CD14-positive monocyte (primary cell): ENCODE measurements at regions not wholly inside any gene's neighbourhood (a gene's known extent, or its start where the extent isn't known, plus 50 kb on each side); places are given as distances from the start of the nearest gene placed in this dataset.
A peak's percentile ranks its signal among the peaks of the same experiment; 100 is the strongest.

Experiments
- DNase-seq, 3 donors: peaks; one replicate each; pipeline ENCODE4 v3.0.0-alpha.2; 2011 to 2022
- H2AFZ ChIP-seq: 2 replicates; pipeline ENCODE4 v1.6.0; 2012; ENCODE audit warnings: mild to moderate bottlenecking, low read depth, low read length, inconsistent platforms; ENCODE audit not compliant: insufficient read depth, poor library complexity, severe bottlenecking
- H3K27ac ChIP-seq, 2 donors: 1 replicate in 1 of 2; 2 replicates in 1 of 2; pipeline ENCODE4 v1.5.1; 2012 to 2013; ENCODE audit warnings: low read length in 2 of 2, control low read depth in 1 of 2, inconsistent platforms in 1 of 2, low read depth in 1 of 2, mild to moderate bottlenecking in 1 of 2
- H3K27me3 ChIP-seq, 2 donors: one replicate each; pipeline versions ENCODE4 v1.6.0 to v1.6.1; 2011 to 2013; ENCODE audit warnings: low read length in 2 of 2; ENCODE audit not compliant: control insufficient read depth in 2 of 2, insufficient read depth in 2 of 2
- H3K36me3 ChIP-seq, 2 donors: replicated peaks in 1 of 2; 1 replicate in 1 of 2; 2 replicates in 1 of 2; pipeline versions ENCODE4 v1.5.1 to v1.6.1; 2012 to 2013; ENCODE audit warnings: low read length in 2 of 2, control low read depth in 1 of 2, inconsistent platforms in 1 of 2, mild to moderate bottlenecking in 1 of 2; ENCODE audit not compliant: insufficient read depth in 2 of 2, control insufficient read depth in 1 of 2
- H3K4me1 ChIP-seq, 2 donors: 1 replicate in 1 of 2; 2 replicates in 1 of 2; pipeline versions ENCODE4 v1.5.1 to v1.6.1; 2012 to 2013; ENCODE audit warnings: low read length in 2 of 2, control low read depth in 1 of 2, inconsistent platforms in 1 of 2, mild to moderate bottlenecking in 1 of 2, moderate library complexity in 1 of 2; ENCODE audit not compliant: insufficient read depth in 2 of 2, control insufficient read depth in 1 of 2
- H3K4me2 ChIP-seq: replicated peaks from 2 replicates; pipeline ENCODE3; 2012; ENCODE audit warnings: low read length, moderate library complexity, mild to moderate bottlenecking; ENCODE audit not compliant: poor library complexity, severe bottlenecking; ENCODE audit errors: extremely low read depth
- H3K4me3 ChIP-seq, 3 experiments: fragments of 200-600 bp in 1 of 3; sonication (generic) in 1 of 3; replicated peaks in 1 of 3; 1 replicate in 2 of 3; 2 replicates in 1 of 3; pipeline ENCODE4 v1.5.1; 2011 to 2013; ENCODE audit warnings: low read length in 3 of 3, mild to moderate bottlenecking in 3 of 3, control low read depth in 2 of 3, low read depth in 2 of 3, inconsistent platforms in 1 of 3, moderate library complexity in 1 of 3
- H3K79me2 ChIP-seq: 2 replicates; pipeline ENCODE4 v1.6.0; 2012; ENCODE audit warnings: mild to moderate bottlenecking, control low read depth, inconsistent platforms, low read length, moderate library complexity; ENCODE audit not compliant: insufficient read depth
- H3K9ac ChIP-seq: 2 replicates; pipeline ENCODE4 v1.6.0; 2017; ENCODE audit warnings: low read length, mild to moderate bottlenecking; ENCODE audit not compliant: insufficient read depth, poor library complexity, severe bottlenecking
- H3K9me3 ChIP-seq, 2 donors: replicated peaks in 1 of 2; 1 replicate in 1 of 2; 2 replicates in 1 of 2; pipeline versions ENCODE4 v1.5.1 to v1.6.1; 2012 to 2013; ENCODE audit warnings: low read length in 2 of 2, control low read depth in 1 of 2; ENCODE audit not compliant: control insufficient read depth in 1 of 2, insufficient read depth in 1 of 2
- H4K20me1 ChIP-seq: 2 replicates; pipeline ENCODE4 v1.6.0; 2012; ENCODE audit warnings: mild to moderate bottlenecking, low read length, control low read depth, moderate library complexity; ENCODE audit not compliant: insufficient read depth
- H3K27ac Mint-ChIP-seq, 7 donors: one replicate each; pipeline ENCODE4 v1.8.0; 2020; ENCODE audit warnings: mild to moderate bottlenecking in 7 of 7, mixed read lengths in 7 of 7, moderate library complexity in 6 of 7, inconsistent platforms in 2 of 7
- H3K27me3 Mint-ChIP-seq, 3 donors: one replicate each; pipeline ENCODE4 v1.8.0; 2021 to 2022; ENCODE audit warnings: low read depth in 3 of 3, mild to moderate bottlenecking in 3 of 3, mixed read lengths in 3 of 3, moderate library complexity in 3 of 3, inconsistent platforms in 1 of 3
- H3K36me3 Mint-ChIP-seq, 2 donors: one replicate each; pipeline ENCODE4 v1.8.0; 2020; ENCODE audit warnings: mixed read lengths in 2 of 2, inconsistent platforms in 1 of 2, mild to moderate bottlenecking in 1 of 2
- H3K4me1 Mint-ChIP-seq: one replicate; pipeline ENCODE4 v1.8.0; 2020; ENCODE audit warnings: mild to moderate bottlenecking, mixed read lengths
- H3K4me3 Mint-ChIP-seq, 2 donors: one replicate each; pipeline ENCODE4 v1.8.0; 2020; ENCODE audit warnings: mild to moderate bottlenecking in 2 of 2, mixed read lengths in 2 of 2, moderate library complexity in 1 of 2
- H3K9me3 Mint-ChIP-seq, 7 donors: one replicate each; pipeline ENCODE4 v1.8.0; 2020 to 2022; ENCODE audit warnings: mixed read lengths in 7 of 7, mild to moderate bottlenecking in 6 of 7, moderate library complexity in 6 of 7, inconsistent platforms in 2 of 7
- CTCF ChIP-seq: fragments of 200-600 bp; IDR thresholded peaks from one replicate; pipeline ENCODE4 v1.8.0; 2022; ENCODE audit warnings: antibody characterized with exemption, mild to moderate bottlenecking
- WGBS: methylation state at CpG from one replicate; pipeline ENCODE4 v1.1.5; 2013; ENCODE audit warnings: missing lambda C conversion rate; ENCODE audit not compliant: insufficient coverage; 5-methylcytosine and 5-hydroxymethylcytosine counted together
- intact Hi-C, 2 donors: fragments of 100-400 bp; cut with micrococcal nuclease; formaldehyde crosslinking; loops; one replicate each; pipeline versions ENCODE4 v1.15.0 to v1.15.1; 2023

- Histone ChIP-seq H3K4me2 (no peak overlapping the region), H2AFZ (no peak overlapping the region), H3K9me3 (peaks cover 8 to 10% of the 10 kb centered on the region in 2 donors), H3K79me2 (no peaks in the 10 kb centered on the region), H3K27ac (no peak overlapping the region), H3K4me3 (no peak overlapping the region), H3K27me3 (no peaks in the 10 kb centered on the region), H3K36me3 (no peaks in the 10 kb centered on the region), H3K4me1 (no peaks in the 10 kb centered on the region), H4K20me1 (no peaks in the 10 kb centered on the region), H3K9ac (no peak overlapping the region)
- Mint-ChIP-seq H3K36me3 (no peaks in the 10 kb centered on the region), H3K27ac (no peak overlapping the region), H3K4me3 (no peak overlapping the region), H3K27me3 (no peaks in the 10 kb centered on the region), H3K4me1 (no peaks in the 10 kb centered on the region), H3K9me3 (peaks cover 2 to 16% (median 7%) of the 10 kb centered on the region in 7 donors)
- DNase-seq: no peak
- no peak for TF ChIP-seq CTCF
- intact Hi-C loops: no loop called here
- WGBS: 79% methylated on average over 3 of the region's 3 CpGs
Measured at GRCh38 chr7:52283335-52283734, 752.1 kb upstream of the POM121L12 start.

GRCh38 chr7:52273685-52274610 lies 761.5 kb upstream of the POM121L12 start:
- Mint-ChIP-seq H3K9me3 (peaks cover 5 to 23% (median 13%) of the 10 kb centered on the region in 7 donors), H3K4me1 (no peaks in the 10 kb centered on the region), H3K27me3 (peaks cover 2 to 6% (median 3%) of the 10 kb centered on the region in 3 donors), H3K27ac (no peak overlapping the region), H3K36me3 (no peaks in the 10 kb centered on the region), H3K4me3 (peak overlapping the region in 1 of 2 donors; percentile 53)
- H3K4me1 ChIP-seq: no peaks in the 10 kb centered on the region
- H3K27me3 ChIP-seq: no peaks in the 10 kb centered on the region
- H3K79me2 ChIP-seq: no peaks in the 10 kb centered on the region
- H3K9ac ChIP-seq: no peak overlapping the region
- peaks cover 15 to 33% of the 10 kb centered on the region in 2 donors for H3K9me3 ChIP-seq
- intact Hi-C loops: no loop called here
- no peak overlapping the region for H3K27ac ChIP-seq
- H3K4me3 ChIP-seq: no peak overlapping the region
- no peak for DNase-seq
- 71% methylated on average over 60 of the region's 60 CpGs for WGBS
- no peak for TF ChIP-seq CTCF
- no peak overlapping the region for H3K4me2 ChIP-seq
- no peak overlapping the region for H2AFZ ChIP-seq
- no peaks in the 10 kb centered on the region for H3K36me3 ChIP-seq
- no peaks in the 10 kb centered on the region for H4K20me1 ChIP-seq
